Stimulated activated CD8-positive, alpha-beta memory T cell treated with anti-CD3 and anti-CD28 coated beads, Interleukin-15, amount 100 ng/mL, for 4 hours (primary cell): ENCODE measurements at regions not wholly inside any gene's neighbourhood (a gene's known extent, or its start where the extent isn't known, plus 50 kb on each side); places are given as distances from the start of the nearest gene placed in this dataset.
"Not testable (repeated sequence)": the region's sequence is repeated elsewhere in the genome, so short reads cannot be mapped to it uniquely, and the experiment has no call there.

Experiments used
- DNase-seq, 2 donors: peaks; one replicate each; pipeline ENCODE4 v3.0.0-alpha.2; 2020; ENCODE audit warnings: low read depth in 2 of 2

DNA sequence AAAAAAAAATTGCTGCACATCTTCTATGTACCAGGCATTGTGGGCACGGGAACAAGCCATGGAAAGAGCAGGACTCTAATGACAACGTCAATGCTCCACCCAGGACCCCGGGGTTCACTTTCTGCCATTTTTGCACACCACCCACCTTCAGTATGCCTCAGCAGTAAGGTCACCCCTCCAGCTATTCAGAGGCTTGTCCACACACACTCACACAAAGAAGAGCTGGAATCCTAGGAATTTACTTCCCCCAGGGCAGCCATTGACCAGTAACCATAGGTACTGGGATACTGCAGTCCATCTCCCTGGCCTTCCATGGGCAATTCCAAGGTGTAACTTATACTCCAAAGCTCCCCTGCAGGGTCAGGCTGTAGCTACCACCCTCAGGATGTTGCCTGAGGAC, 170.8 kb downstream of the SUCLG1 start:
- DNase-seq = no peak

DNA sequence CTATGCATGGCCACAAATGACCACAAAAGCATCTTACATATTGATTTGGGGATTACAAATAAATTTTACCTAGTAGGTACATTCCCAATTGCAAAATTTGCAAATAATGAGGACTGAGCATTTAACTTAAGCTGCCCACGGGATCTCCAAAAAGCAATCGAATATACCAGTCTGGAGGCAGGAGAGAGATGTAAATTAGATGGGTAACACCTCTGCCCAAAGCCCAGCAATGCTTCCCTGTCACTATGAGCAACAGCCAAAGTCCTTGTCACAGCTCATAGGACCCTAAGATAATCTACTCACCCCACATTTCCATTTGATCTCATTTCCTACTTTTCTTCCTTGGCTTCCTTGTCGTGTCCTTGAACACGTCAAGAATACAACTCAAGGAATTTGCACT, 172.2 kb downstream of the SUCLG1 start:
- no peak for DNase-seq

DNA sequence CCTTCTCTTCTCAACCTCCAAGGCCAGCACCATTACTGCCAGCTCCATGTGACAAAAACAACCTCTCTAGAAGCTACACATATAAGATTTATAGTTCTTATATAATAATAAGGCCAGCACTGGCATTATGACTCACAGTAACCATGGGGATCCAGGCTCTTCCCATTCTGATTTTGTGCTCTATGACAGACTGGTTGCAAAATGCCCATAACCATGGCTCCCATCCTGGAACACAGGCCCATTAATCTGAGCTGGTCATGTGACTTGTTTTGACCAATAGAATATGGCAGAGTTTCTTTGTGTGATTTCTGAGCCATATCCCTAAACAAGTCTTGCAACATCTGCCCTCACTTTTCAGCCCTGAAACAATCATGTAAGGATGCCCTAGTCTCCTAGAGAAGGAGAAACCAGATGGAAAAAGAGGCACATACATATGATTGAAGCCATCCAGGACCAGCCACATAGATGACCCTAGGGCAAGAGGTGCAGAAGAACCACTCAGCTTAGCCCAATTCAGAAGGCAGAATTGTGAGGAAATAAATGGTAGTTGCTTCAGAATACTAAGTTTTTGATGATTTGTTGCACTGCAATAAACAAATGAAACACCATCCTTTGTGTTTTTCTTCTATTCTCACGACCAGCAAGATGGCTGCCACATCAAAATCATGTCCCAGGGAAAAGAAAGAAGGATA, 173.9 kb downstream of the SUCLG1 start:
- no peak for DNase-seq

DNA sequence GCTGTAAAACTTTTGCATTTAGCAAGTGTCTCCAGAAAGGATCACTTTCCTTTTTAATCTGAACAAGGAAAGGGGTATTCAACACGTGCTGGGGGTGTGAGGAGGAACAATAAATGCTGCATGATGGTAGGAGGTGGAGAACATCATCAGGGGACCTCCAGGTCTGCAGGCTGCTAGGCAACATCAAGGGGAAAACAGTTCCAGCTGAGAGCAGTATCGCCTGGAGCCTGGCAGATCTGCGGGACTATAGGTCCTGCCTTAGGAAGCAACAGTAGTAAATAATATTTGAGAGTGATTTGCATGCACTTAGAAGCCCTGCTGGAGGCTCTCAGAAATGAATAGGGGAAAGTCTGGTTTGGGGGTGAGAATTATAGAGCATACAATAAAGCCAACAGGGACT, 175.6 kb downstream of the SUCLG1 start:
- DNase-seq = no peak

DNA sequence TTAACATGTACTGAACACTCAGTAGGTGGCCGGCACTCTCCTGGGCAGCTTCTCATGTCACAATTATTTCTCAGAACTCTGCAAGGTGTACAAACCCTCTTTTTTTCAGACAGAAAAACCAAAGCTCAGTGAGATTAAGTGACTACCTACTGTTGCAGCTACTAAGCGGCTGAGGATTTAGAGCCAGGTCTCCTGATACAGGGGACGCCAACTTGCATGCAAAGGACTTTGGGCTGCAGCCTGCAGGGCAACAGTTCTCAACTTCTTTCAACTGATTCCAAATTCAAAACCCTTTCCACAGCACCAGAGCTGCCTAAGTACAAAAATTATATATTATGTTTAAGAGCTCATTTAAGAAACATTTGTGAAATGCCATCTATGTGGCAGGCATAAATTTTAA, 177.6 kb downstream of the SUCLG1 start:
- DNase-seq = no peak

DNA sequence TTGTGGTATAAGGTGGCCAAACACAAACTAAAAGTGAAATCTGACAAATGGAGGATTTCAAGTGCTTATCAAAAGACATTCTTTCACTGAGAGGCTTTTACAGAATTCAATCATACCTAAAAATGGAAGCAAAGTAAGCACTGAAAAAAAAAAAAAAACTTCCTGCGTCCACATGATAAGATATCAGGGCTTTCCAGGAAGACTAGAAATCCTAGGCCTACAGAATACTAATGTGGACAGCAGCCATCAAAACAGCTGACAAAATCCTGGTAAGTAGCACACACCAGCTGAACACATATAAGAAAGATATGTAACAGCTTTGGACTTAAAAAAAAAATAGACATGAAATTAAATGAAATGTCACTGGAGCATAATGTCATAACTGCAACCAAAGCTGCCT, 178.2 kb downstream of the SUCLG1 start:
- DNase-seq = no peak

DNA sequence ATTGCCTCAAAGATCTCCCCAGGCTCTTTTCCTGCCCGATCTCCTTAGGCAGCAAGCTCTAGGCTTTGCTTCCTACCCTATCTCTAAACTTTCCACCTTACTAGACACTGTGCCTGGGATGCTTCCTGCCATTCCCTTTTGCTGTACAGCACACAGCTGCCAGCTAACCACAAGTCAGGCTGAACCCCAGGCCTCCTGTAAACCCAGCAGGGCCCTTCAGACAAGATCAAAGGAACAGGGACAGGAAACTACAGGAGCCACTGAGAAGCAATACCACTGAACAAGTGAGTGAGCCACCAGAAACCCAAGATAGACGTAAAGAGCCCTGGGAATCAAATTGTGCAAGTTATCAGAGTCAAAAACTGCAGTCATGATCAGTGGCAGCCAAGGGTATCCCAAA, 180.7 kb downstream of the SUCLG1 start:
- no peak for DNase-seq

DNA sequence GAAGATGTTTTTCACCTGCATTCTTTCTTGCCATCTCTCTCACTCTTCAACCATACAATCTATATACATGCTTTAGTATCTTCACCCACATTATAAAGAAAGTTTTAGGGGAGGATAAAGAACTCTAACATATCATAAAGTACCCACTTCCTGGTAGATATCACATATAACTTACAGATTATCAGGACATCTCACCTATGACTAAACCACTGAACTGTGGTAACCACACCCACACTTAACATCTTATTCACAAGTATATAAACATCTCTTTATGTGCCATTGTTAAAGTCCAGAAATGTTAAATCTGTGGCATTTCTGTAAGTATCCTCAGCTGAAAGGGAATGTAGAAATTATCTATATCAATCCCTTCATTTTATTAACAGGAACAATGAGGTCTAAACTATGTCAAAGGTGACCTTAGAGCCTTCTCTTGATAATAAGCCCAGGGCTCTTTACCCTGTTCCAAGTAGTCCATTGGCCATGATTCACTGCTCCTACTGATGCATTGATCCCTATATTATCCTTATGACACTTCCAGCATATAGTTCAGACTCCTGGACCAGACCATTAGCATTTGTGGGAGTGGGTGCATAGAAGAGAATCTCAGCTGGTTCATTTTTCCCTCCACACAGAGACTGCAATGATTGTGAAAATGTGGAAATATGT, 182.4 kb downstream of the SUCLG1 start:
- no peak for DNase-seq

DNA sequence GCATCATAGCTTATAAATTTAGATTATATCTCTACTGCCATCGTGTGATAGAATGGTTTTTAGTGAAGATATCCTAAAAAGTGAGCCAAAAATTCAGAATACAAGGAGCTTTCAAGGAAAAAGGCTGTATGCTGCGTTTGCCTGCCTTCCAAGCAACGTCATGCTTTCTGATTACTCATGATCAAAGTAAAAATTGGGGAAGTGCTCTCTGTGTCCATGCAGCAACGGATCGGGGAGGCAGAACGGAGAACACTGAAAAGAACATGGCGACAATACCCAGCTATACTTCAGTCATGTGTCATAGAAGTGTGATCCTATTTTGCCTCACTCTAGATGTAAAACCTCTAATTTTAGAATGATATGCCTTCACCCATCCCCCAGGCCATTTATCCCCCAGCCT, 185.7 kb downstream of the SUCLG1 start:
- DNase-seq = no peak

DNA sequence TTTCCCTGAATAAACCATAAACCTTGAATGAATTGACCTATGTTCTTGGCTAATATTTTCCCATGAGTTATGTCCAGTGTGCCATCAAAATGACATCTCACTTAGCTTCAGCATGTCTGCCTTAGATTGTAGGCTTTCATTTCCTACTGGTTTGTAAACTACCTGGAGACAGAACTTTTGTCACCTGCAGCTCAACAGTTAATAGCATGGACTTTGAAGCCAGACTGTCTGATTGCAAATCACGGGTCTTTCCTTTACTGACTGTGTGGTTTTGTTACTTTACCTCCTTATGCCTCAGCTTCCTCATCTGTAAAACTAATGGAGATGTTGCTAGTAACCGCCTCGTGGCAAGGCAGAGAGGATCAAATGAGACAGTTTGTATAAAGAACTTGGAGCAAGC, 187.1 kb downstream of the SUCLG1 start:
- no peak for DNase-seq

DNA sequence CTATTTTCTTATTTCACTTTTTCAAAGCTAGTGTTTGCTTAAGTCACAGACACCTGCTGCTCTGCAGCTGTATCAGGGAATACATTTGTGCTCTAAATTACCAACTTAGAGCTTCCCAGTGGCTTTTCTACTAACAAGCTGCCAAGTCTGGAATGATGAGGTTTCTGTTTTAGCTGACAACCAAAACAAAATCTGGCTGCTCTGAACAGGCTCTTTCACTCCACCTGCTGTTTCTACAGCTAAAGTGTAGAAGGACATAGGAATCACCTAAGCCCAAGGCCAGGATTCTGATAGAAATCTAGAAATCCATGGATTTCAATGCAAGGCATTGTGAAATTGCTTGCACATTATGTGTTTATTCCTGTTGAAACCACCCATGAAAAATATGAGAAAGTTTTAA, 201.2 kb downstream of the SUCLG1 start:
- no peak for DNase-seq

DNA sequence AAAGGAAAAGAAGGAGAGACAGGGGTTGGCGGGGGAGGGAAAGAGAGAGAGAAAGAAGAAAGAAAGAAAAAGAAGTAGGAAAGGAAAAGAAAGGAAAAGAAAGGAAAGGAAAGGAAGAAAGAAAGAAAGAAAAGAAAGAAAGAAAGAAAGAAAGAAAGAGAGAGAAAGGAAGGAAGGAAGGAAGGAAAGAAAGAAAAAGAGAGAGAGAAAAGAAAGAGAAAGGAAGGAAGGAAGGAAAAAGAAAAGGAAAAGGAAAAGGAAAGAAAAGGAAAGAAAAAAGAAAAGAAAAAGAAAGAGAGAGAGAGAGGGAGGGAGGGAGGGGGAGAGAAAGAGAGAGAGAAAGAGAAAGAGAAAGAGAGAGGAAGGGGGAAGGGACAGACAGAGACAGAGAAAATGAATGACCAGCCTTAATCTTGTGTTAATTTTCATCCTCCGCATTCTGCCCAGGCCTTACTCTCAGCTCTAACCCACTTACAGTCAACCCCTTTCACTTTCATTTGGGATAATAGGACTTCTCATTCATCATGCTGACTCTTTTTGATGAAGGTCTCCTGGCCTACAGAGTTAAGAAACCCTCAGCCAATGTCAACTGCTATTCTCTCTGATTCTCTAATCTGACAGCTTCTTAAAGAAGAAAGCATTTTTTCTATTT, 207.3 kb downstream of the SUCLG1 start:
- DNase-seq = no peak

DNA sequence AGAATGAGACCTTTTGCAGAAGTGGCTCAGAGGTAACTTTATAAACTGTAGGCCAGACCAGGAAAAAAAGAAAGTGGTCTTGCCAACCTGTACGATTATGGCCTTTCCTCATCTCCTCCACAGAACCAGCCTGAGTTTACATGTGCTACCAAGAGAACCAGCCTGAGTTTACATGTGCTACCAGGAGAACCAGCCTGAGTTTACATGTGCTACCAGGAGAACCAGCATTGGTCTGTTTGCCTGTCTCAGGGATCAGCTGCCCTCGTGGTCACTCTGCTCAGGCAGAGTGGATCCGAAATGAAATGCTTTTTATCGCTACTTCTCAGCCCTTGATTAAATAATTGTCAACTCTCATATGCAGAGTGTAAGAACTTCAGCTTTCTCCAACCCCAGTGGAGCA, 209.9 kb downstream of the SUCLG1 start:
- DNase-seq = no peak

DNA sequence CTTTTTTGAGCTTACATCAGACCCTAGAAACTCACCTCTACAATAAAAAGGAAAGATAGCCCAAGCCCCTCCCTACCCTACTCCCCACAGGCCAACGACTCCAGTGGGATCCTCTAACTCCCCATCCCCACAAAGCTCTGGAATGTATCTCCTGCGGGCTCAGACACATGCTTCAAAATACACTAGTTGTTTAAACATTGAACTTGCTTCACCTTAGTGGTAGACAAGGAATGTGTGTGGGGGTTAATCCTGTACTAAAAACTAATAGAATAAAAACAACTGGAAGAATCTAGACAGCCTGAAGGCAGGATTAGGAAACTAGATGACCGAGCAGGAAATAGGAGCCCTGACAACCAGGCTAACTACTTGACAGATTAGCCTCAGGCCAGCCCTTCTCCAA, 211.5 kb downstream of the SUCLG1 start:
- no peak for DNase-seq

DNA sequence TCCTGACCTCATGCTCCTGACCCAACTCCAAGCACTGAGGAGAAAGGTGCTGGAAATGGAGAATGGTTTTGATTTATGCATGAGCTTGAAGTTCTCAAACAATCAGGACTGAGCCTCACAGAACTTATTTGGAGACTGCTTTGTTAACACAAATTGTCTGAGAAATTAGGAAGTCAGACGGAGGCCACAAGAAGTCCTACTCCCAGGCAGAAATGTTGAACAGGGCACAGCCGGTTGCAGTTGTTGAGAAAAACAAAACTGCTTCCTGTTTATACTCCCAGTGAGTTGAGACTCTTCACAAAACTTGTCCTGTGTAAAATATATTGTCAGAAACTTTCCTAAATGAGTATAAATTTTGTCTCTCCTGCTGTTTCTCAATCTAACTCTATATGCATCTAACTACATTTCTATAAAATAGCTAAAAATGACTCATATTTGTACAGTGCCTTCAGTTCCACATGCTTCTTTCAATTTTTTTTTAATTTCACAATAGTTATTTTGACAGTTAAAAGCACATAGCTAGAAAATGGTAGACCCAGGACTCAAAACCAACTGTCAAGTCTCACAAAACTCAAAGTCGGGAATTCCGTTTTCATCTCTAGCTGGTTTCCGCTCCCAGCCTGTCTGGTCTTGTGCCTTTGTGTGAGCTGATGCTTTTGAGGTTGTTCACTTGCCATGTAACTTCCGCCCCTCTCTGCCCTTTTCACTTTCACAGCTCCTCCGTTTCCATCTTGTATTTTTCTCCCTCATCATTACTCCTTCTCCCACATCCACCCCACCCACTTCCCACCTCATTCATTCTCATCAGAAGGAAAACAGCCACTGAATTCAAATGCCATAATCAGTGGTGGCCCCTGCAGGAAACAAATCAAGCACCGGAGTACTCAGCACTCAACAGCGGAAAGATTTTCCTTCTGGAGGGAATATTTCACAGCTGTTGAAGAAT, 215.0 kb downstream of the SUCLG1 start:
- no peak for DNase-seq

DNA sequence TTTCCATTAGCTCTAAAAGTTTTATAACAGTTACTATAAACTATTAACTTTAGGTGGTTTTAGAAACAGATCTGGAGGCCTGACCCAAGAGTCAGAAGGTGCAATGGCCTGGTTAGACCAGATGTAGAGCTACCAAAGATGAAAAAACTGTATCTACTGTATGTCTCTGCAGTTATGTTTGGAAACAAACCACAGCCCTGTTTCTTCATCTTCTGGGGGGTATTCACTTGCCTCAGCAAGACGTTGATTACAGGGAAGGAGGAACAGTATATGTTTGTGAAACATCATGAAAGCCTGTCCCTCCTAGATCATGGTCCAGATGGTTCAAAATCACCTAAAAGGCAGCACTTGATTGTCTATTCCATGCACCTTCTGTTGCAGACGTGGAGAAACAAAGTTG, 220.2 kb downstream of the SUCLG1 start:
- DNase-seq = no peak

DNA sequence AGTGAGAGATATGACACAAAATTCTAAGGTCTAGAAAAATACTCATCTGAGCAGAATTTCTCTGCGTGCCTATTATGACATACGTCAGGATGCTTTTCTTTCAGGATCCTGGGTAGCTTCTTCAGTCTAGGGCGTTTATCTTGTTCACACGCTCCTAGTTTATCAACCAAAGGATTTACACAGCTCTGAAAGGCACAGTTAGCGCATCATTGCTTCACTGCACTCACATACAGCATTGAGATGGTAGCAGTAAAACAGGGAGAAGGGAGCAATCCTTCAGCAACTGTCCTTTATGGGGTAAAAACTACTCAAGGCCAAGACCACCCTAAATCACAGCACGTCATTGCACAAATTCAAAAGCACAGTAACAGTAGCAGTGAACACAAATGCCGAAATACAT, 222.8 kb downstream of the SUCLG1 start:
- DNase-seq = no peak

DNA sequence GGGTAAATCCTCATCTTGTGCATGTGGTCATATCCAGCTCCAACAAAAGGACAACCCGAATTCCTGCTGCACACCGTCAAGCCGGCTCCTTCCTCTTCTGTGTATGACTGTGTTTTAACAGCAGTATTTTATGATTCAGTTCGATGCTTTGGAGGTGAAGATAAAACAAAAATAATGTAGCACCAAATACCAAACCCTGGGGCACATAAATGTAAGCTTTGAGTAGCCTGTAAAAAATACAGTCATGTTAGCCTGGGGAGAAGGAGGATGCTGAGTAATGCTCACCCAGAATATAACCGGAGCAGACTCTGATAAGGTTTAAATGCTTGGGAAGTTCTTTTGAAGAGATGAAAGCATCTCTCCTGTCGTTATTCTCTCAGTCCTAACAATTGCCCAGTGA, 225.0 kb downstream of the SUCLG1 start:
- no peak for DNase-seq

DNA sequence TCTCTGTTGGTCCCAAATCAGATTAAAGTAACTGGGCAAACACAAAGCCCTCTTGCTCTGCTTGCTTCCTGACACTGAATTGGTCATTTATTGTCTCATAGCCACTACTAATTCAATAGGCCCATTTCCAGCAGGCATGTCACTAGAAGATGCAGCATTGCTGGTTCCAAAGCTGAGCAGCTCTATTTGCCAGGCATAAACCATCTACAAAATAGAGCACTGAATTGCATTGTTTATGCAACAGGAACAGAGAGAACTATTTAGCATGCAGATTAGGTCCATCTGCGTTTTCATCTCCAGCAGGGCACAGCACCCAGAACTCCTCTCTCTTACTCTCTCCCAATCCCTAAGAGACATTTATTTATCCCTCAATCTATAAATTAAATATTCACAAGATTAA, 227.6 kb downstream of the SUCLG1 start:
- DNase-seq = no peak

DNA sequence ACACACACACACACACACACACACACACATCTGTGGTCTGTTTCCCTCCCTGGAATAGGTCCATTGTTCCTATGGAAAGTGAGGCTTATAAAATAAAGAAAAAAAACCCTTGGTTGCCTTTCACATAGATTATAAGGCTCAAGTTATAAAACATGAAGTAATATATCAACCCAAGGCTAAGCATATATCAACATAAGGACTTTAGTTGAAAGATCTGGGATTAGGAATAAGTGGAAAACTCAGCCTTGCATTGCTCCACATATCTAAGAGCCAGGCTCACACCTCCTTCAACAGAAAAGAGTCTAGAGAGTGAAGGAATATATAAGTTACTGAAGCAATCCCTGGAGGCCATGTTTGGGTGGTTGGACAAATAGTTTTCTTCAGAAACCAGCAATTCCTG, 235.0 kb downstream of the SUCLG1 start:
- no peak for DNase-seq

DNA sequence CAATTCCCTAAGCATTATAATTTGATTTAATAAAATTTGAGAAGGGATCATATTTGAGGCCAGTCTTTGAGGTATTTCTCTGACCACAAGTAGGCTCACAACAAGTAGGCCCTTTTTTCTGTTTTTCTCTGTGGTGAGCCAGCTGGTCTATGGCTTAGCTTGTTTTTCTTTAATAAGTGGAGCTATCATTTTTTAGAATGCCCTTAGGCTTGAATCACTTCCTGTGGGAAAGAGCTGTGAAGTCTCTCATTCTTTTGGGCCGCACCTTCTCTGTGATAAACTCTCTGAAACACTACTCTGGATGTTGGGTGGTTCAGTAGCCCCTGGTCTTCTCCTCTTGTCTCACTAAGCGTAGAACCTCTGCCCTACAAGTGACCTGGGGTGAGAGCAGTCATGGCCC, 235.9 kb downstream of the SUCLG1 start:
- DNase-seq = no peak

DNA sequence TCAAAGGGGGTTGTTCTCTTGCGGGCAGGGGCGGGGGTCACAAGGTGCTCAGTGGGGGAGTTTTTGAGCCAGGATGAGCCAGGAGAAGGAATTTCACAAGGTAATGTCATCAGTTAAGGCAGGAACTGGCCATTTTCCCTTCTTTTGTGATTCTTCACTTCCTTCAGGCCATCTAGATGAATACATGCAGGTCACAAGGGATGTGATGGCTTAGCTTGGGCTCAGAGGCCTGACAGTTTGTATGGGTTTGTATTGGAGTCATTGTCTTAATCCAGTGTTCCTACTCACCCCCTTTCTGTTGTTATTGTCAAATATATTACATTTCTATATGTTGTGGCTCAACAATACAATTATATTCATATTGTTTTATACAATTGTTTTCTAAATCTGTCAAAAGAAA, 238.0 kb downstream of the SUCLG1 start:
- not testable (repeated sequence) for DNase-seq
